HG02571 (cell line): ENCODE measurements at regions not wholly inside any gene's neighbourhood (a gene's known extent, or its start where the extent isn't known, plus 50 kb on each side); places are given as distances from the start of the nearest gene placed in this dataset.

Source experiments
- ATAC-seq: cut with Tn5 transposase; IDR thresholded peaks from one replicate; pipeline ENCODE4 v1.9.1; 2021; ENCODE audit warnings: mild to moderate bottlenecking, moderate library complexity; ENCODE audit not compliant: unreplicated experiment

DNA sequence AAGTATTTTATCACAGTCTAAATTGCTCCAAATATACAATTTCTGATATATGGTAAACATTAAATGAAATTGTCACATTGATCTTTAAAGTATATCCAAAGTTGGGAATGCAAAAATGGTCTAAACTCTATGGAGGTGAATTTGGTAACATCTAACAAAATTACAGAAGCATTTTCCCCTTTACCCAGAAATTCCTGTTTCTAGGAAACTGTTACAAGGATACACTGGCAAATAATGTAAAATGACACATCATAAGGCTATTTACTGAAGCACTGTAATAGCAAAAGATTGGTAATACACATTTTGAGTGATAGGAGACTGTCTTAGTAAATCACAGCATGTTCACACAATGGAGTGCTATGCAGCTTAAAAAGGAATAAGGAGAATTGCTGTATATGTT, 50.0 kb upstream of the SLCO2A1 start:
- ATAC-seq: no peak
